NB4 (cell line): ENCODE measurements at regions not wholly inside any gene's neighbourhood (a gene's known extent, or its start where the extent isn't known, plus 50 kb on each side); places are given as distances from the start of the nearest gene placed in this dataset.

Experiments
- MYC ChIP-seq: IDR thresholded peaks from 2 replicates; pipeline ENCODE4 v1.6.1; 2011; ENCODE audit warnings: low read depth, low read length
- TF ChIP-seq, protein P1 (sequence below): IDR thresholded peaks from one replicate; pipeline ENCODE4 v1.5.1; 2012; ENCODE audit warnings: low read depth, low read length
- TF ChIP-seq, protein P2 (sequence below): IDR thresholded peaks from 2 replicates; pipeline ENCODE4 v1.6.1; 2011; ENCODE audit warnings: low read depth, low read length

DNA sequence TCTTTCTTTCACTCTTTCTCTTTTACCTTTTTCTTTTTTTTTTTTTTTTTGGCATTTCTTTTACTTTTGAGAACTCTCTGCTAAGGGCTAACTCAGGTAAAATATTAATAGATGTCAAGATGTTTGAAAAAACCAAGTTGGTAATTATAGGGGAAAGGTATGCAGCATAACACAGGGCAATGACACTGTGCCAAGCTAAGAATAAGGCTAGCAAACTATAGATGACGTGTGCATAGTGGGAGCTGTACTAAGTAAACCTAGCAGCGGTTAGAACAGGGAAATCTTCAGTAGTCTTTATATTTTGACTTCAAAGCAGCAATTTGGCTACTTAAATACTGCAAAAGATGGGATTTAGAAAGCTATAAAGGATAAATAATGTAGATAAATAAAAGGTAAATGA is 415.4 kb upstream of the RGPD4 start:
- TF ChIP-seq, protein P1, sequence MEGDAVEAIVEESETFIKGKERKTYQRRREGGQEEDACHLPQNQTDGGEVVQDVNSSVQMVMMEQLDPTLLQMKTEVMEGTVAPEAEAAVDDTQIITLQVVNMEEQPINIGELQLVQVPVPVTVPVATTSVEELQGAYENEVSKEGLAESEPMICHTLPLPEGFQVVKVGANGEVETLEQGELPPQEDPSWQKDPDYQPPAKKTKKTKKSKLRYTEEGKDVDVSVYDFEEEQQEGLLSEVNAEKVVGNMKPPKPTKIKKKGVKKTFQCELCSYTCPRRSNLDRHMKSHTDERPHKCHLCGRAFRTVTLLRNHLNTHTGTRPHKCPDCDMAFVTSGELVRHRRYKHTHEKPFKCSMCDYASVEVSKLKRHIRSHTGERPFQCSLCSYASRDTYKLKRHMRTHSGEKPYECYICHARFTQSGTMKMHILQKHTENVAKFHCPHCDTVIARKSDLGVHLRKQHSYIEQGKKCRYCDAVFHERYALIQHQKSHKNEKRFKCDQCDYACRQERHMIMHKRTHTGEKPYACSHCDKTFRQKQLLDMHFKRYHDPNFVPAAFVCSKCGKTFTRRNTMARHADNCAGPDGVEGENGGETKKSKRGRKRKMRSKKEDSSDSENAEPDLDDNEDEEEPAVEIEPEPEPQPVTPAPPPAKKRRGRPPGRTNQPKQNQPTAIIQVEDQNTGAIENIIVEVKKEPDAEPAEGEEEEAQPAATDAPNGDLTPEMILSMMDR = no peak
- TF ChIP-seq, protein P2, sequence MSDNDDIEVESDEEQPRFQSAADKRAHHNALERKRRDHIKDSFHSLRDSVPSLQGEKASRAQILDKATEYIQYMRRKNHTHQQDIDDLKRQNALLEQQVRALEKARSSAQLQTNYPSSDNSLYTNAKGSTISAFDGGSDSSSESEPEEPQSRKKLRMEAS = no peak
- TF ChIP-seq MYC = no peak
